Keratinocyte (primary cell): ENCODE measurements at regions not wholly inside any gene's neighbourhood (a gene's known extent, or its start where the extent isn't known, plus 50 kb on each side); places are given as distances from the start of the nearest gene placed in this dataset.

ENCODE experiments used
- DNase-seq: peaks from one replicate; pipeline ENCODE4 v3.0.0-alpha.2; 2011; ENCODE audit warnings: low read depth, missing footprints, low spot score
- FAIRE-seq: peaks from 2 replicates; lab custom pipeline; 2011; peaks lifted over from hg19 to GRCh38; lab: Jason Lieb, UNC
- H2AFZ ChIP-seq: 2 replicates; pipeline ENCODE4 v1.6.0; 2012; ENCODE audit warnings: low read length, control low read depth, inconsistent platforms; ENCODE audit not compliant: control insufficient read depth
- H3K27ac ChIP-seq: 2 replicates; pipeline ENCODE4 v1.5.1; 2011; ENCODE audit warnings: low read length; ENCODE audit not compliant: control insufficient read depth, insufficient read depth
- H3K27me3 ChIP-seq: 3 replicates; pipeline ENCODE4 v1.6.0; 2011; ENCODE audit warnings: low read length; ENCODE audit not compliant: control insufficient read depth, insufficient read depth; ENCODE audit errors: extremely low read depth
- H3K36me3 ChIP-seq, 2 experiments: 2 replicates in 1 of 2; 3 replicates in 1 of 2; pipeline ENCODE4 v1.5.1; 2011; ENCODE audit warnings: low read length in 2 of 2, mild to moderate bottlenecking in 1 of 2; ENCODE audit not compliant: control insufficient read depth in 2 of 2, insufficient read depth in 2 of 2; ENCODE audit errors: extremely low read depth in 1 of 2
- H3K4me1 ChIP-seq: 3 replicates; pipeline ENCODE4 v1.5.1; 2011; ENCODE audit warnings: low read length; ENCODE audit not compliant: control insufficient read depth, insufficient read depth; ENCODE audit errors: extremely low read depth
- H3K4me2 ChIP-seq: 3 replicates; pipeline ENCODE4 v1.6.0; 2011; ENCODE audit warnings: low read depth, low read length; ENCODE audit not compliant: control insufficient read depth, insufficient read depth; ENCODE audit errors: extremely low read depth
- H3K4me3 ChIP-seq, 3 experiments: fragments of 200-600 bp in 1 of 3; sonication (generic) in 1 of 3; 2 replicates in 2 of 3; 3 replicates in 1 of 3; pipeline ENCODE4 v1.5.1; 2011 to 2016; ENCODE audit warnings: low read length in 3 of 3, mild to moderate bottlenecking in 3 of 3, control low read depth in 2 of 3, inconsistent platforms in 1 of 3, low read depth in 1 of 3, mixed read lengths in 1 of 3, mixed run types in 1 of 3, moderate library complexity in 1 of 3; ENCODE audit not compliant: control insufficient read depth in 2 of 3, insufficient read depth in 2 of 3; ENCODE audit errors: extremely low read depth in 1 of 3
- H3K79me2 ChIP-seq: 2 replicates; pipeline ENCODE4 v1.6.0; 2012; ENCODE audit warnings: low read length; ENCODE audit not compliant: control insufficient read depth, insufficient read depth
- H3K9ac ChIP-seq: 3 replicates; pipeline ENCODE4 v1.6.0; 2011; ENCODE audit warnings: low read length; ENCODE audit not compliant: control insufficient read depth, insufficient read depth; ENCODE audit errors: extremely low read depth
- H3K9me1 ChIP-seq: 3 replicates; pipeline ENCODE4 v1.6.0; 2011; ENCODE audit warnings: low read length; ENCODE audit not compliant: control insufficient read depth, insufficient read depth; ENCODE audit errors: extremely low read depth
- H3K9me3 ChIP-seq: 2 replicates; pipeline ENCODE4 v1.5.1; 2012; ENCODE audit warnings: low read depth, low read length; ENCODE audit not compliant: control insufficient read depth
- H4K20me1 ChIP-seq: 3 replicates; pipeline ENCODE4 v1.6.0; 2011; ENCODE audit warnings: low read length; ENCODE audit not compliant: control insufficient read depth, insufficient read depth; ENCODE audit errors: extremely low read depth
- EZH2 ChIP-seq: IDR thresholded peaks from one replicate; pipeline ENCODE4 v1.6.1; 2012; ENCODE audit warnings: inconsistent platforms, mild to moderate bottlenecking, low read length, moderate library complexity
- dilution Hi-C: fragments of 300-500 bp; cut with MboI; formaldehyde crosslinking; loops from one replicate; pipeline ENCODE4 v1.7.0; 2020; ENCODE audit warnings: low sequenced_read_pairs; ENCODE audit not compliant: extremely low pct_ligation_motif_present
- TF ChIP-seq, protein P1 (sequence below), 3 experiments: IDR thresholded peaks in 1 of 3; conservative IDR thresholded peaks in 1 of 3; optimal IDR thresholded peaks in 1 of 3; 2 replicates in 2 of 3; 3 replicates in 1 of 3; pipeline versions ENCODE3 to v1.5.1; 2011; ENCODE audit warnings: low read length in 3 of 3, mild to moderate bottlenecking in 3 of 3, moderate library complexity in 2 of 3, control low read depth in 1 of 3, inconsistent platforms in 1 of 3; ENCODE audit not compliant: insufficient read depth in 2 of 3; ENCODE audit errors: extremely low read depth in 1 of 3

DNA sequence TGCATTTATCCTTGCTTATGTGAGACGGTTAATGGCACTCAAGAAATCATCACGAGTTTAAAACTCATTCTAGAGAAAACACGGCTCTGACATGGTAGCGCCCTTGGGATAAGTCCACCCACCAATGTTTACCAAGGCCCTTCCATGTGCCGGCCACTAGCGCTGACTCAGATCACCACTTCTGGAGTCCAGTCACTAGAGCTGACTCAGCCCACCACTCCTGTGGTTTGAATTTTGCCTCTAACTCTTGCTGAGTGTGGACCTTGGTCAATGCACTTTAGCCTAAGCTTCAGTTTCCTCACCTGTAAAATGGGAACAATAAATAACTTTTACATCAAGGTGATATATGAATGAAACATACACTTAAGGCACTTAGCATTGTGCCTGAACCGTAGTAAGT lies 358.4 kb upstream of the PROK2 start:
- H3K4me1 ChIP-seq: no peaks in the 10 kb centered on the region
- H3K9me1 ChIP-seq: no peaks in the 10 kb centered on the region
- H3K9me3 ChIP-seq: no peaks in the 10 kb centered on the region
- no peak for DNase-seq
- no peaks in the 10 kb centered on the region for H3K79me2 ChIP-seq
- H4K20me1 ChIP-seq: no peaks in the 10 kb centered on the region
- no peak for FAIRE-seq
- H3K9ac ChIP-seq: no peak overlapping the region
- no peak overlapping the region for H3K27ac ChIP-seq
- dilution Hi-C loops: no loop called here
- no peak overlapping the region for H3K4me3 ChIP-seq
- H3K27me3 ChIP-seq: no peaks in the 10 kb centered on the region
- no peak overlapping the region for H2AFZ ChIP-seq
- H3K36me3 ChIP-seq: no peaks in the 10 kb centered on the region
- TF ChIP-seq EZH2: no peak
- TF ChIP-seq, protein P1, sequence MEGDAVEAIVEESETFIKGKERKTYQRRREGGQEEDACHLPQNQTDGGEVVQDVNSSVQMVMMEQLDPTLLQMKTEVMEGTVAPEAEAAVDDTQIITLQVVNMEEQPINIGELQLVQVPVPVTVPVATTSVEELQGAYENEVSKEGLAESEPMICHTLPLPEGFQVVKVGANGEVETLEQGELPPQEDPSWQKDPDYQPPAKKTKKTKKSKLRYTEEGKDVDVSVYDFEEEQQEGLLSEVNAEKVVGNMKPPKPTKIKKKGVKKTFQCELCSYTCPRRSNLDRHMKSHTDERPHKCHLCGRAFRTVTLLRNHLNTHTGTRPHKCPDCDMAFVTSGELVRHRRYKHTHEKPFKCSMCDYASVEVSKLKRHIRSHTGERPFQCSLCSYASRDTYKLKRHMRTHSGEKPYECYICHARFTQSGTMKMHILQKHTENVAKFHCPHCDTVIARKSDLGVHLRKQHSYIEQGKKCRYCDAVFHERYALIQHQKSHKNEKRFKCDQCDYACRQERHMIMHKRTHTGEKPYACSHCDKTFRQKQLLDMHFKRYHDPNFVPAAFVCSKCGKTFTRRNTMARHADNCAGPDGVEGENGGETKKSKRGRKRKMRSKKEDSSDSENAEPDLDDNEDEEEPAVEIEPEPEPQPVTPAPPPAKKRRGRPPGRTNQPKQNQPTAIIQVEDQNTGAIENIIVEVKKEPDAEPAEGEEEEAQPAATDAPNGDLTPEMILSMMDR (optimal IDR thresholded peaks at IDR 0.05 in 1 of 3, IDR thresholded peaks at IDR 0.05 in 1 of 3, conservative IDR thresholded peaks at IDR 0.05 in 1 of 3; ENCODE audit: extremely low read depth in 1 of 3, insufficient read depth in 2 of 3, low read length in 3 of 3): no peak
- H3K4me2 ChIP-seq: no peak overlapping the region

DNA sequence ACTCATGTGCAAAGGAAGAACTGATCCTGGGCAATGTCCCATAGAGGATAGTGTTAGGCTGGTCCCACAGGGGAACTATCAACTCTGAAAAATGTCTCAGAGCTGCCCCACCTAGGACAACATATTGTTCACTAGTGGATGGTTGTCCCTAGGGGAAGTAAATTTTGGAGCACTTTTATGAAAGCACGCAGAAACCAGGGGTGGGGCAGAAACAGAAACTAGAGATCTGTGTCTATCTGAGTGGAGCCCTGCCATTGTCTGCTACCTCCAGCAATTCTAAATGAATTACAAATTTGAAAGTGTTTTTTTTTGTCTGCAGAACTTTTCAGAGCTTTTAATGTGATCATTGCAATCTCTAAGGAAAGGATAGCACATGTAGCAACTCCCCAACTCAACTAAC lies 357.1 kb upstream of the PROK2 start:
- H3K4me1 ChIP-seq: no peaks in the 10 kb centered on the region
- peaks cover 3% of the 10 kb centered on the region for H3K27me3 ChIP-seq
- dilution Hi-C loops: no loop called here
- no peak for FAIRE-seq
- H3K9me1 ChIP-seq: no peaks in the 10 kb centered on the region
- no peaks in the 10 kb centered on the region for H3K36me3 ChIP-seq
- H3K4me3 ChIP-seq: no peak overlapping the region
- DNase-seq: no peak
- no peaks in the 10 kb centered on the region for H4K20me1 ChIP-seq
- no peak overlapping the region for H3K9ac ChIP-seq
- H3K9me3 ChIP-seq: no peaks in the 10 kb centered on the region
- H2AFZ ChIP-seq: no peak overlapping the region
- H3K27ac ChIP-seq: no peak overlapping the region
- no peak overlapping the region for H3K4me2 ChIP-seq
- H3K79me2 ChIP-seq: no peaks in the 10 kb centered on the region
- TF ChIP-seq EZH2: no peak
- TF ChIP-seq, protein P1 (optimal IDR thresholded peaks at IDR 0.05 in 1 of 3, IDR thresholded peaks at IDR 0.05 in 1 of 3, conservative IDR thresholded peaks at IDR 0.05 in 1 of 3; ENCODE audit: extremely low read depth in 1 of 3, insufficient read depth in 2 of 3, low read length in 3 of 3): no peak
